Esophagus squamous epithelium (tissue), 5 donors: ENCODE measurements at regions not wholly inside any gene's neighbourhood (a gene's known extent, or its start where the extent isn't known, plus 50 kb on each side); places are given as distances from the start of the nearest gene placed in this dataset.
"Not testable (repeated sequence)": the region's sequence is repeated elsewhere in the genome, so short reads cannot be mapped to it uniquely, and the experiment has no call there.

Experiments used
- DNase-seq: peaks from one replicate; lab custom pipeline; 2025; lab: John Stamatoyannopoulos, UW
- H3K27ac ChIP-seq, 4 donors: fragments of 200-600 bp; sonication (generic); one replicate each; pipeline ENCODE4 v1.5.1; 2016 to 2019; ENCODE audit warnings: mild to moderate bottlenecking in 1 of 4
- H3K27me3 ChIP-seq, 4 donors: fragments of 200-600 bp; sonication (generic); 1 replicate in 3 of 4; 2 replicates in 1 of 4; pipeline versions ENCODE4 v1.5.1 to v1.6.0; 2017 to 2021; ENCODE audit warnings: antibody characterized with exemption in 1 of 4
- H3K36me3 ChIP-seq, 3 donors: fragments of 200-600 bp; sonication (generic); one replicate each; pipeline ENCODE4 v1.5.1; 2016 to 2019
- H3K4me1 ChIP-seq, 3 donors: fragments of 200-600 bp; sonication (generic); one replicate each; pipeline ENCODE4 v1.5.1; 2017 to 2019
- H3K4me3 ChIP-seq, 4 donors: fragments of 200-600 bp; sonication (generic); 1 replicate in 3 of 4; 2 replicates in 1 of 4; pipeline ENCODE4 v1.5.1; 2016 to 2019; ENCODE audit warnings: mild to moderate bottlenecking in 2 of 4, moderate library complexity in 1 of 4
- H3K9me3 ChIP-seq, 3 donors: fragments of 200-600 bp; sonication (generic); one replicate each; pipeline ENCODE4 v1.5.1; 2016 to 2019
- CTCF ChIP-seq, 6 experiments: fragments of 450-650 bp in 4 of 6; fragments of 200-600 bp in 2 of 6; sonication (generic) in 2 of 6; IDR thresholded peaks; one replicate each; pipeline ENCODE4 v1.5.1; 2016 to 2019; ENCODE audit warnings: antibody characterized with exemption in 6 of 6, mild to moderate bottlenecking in 4 of 6, moderate library complexity in 4 of 6
- POLR2A ChIP-seq, 4 donors: fragments of 450-650 bp; IDR thresholded peaks; one replicate each; pipeline ENCODE4 v1.6.1; 2017; ENCODE audit warnings: antibody characterized with exemption in 4 of 4, mild to moderate bottlenecking in 4 of 4, moderate library complexity in 3 of 4
- WGBS, 2 donors: methylation state at CpG; one replicate each; pipeline ENCODE4 v1.1.5; 2018; 5-methylcytosine and 5-hydroxymethylcytosine counted together
- intact Hi-C: fragments of 100-400 bp; cut with DNase I; formaldehyde crosslinking; loops from one replicate; pipeline ENCODE4 v1.15.0; 2022
- donor health status: DM: yes; HTN: yes; CAD: no.

- H3K4me3 ChIP-seq = no peak overlapping the region
- DNase-seq = no peak
- H3K27ac ChIP-seq = no peak overlapping the region
- no peaks in the 10 kb centered on the region for H3K9me3 ChIP-seq
- WGBS, 2 donors = 79 to 85% methylated on average over 6 to 10 of the region's 10 CpGs
- intact Hi-C loops = no loop called here
- H3K36me3 ChIP-seq = no peaks in the 10 kb centered on the region
- TF ChIP-seq CTCF (IDR thresholded peaks at IDR 0.05) (no peak), POLR2A (IDR thresholded peaks at IDR 0.05) (no peak)
- H3K4me1 ChIP-seq = no peaks in the 10 kb centered on the region
- no peaks in the 10 kb centered on the region for H3K27me3 ChIP-seq
Observed at GRCh38 chr19:28546148-28546685, 666.7 kb downstream of the UQCRFS1 start.

- H3K4me3 ChIP-seq, H3K27ac ChIP-seq, DNase-seq, H3K27me3 ChIP-seq, H3K36me3 ChIP-seq, H3K9me3 ChIP-seq, intact Hi-C loops, H3K4me1 ChIP-seq: not testable (repeated sequence)
- WGBS, 2 donors = 84% methylated on average over 5 to 7 of the region's 7 CpGs
Observed at GRCh38 chr19:28545397-28545796, 667.6 kb downstream of the UQCRFS1 start.

- WGBS, 2 donors = 92 to 93% methylated on average over 2 of the region's 2 CpGs
- intact Hi-C loops = no loop called here
- Histone ChIP-seq H3K9me3 (no peaks in the 10 kb centered on the region), H3K36me3 (no peaks in the 10 kb centered on the region), H3K27ac (no peak overlapping the region), H3K4me3 (no peak overlapping the region), H3K27me3 (no peaks in the 10 kb centered on the region), H3K4me1 (no peaks in the 10 kb centered on the region)
- TF ChIP-seq POLR2A (IDR thresholded peaks at IDR 0.05) = no peak
- no peak for TF ChIP-seq CTCF (IDR thresholded peaks at IDR 0.05)
- DNase-seq = no peak
Observed at GRCh38 chr19:28544451-28545261, 668.3 kb downstream of the UQCRFS1 start.

- Histone ChIP-seq H3K27me3 (no peaks in the 10 kb centered on the region), H3K27ac (no peak overlapping the region), H3K9me3 (no peaks in the 10 kb centered on the region), H3K4me3 (no peak overlapping the region), H3K4me1 (no peaks in the 10 kb centered on the region), H3K36me3 (no peaks in the 10 kb centered on the region)
- TF ChIP-seq POLR2A (IDR thresholded peaks at IDR 0.05) (no peak), CTCF (IDR thresholded peaks at IDR 0.05) (no peak)
- 71 to 74% methylated on average over 5 of the region's 5 CpGs for WGBS, 2 donors
- DNase-seq = no peak
- intact Hi-C loops = no loop called here
Observed at GRCh38 chr19:28543244-28543776, 669.6 kb downstream of the UQCRFS1 start.

- no peaks in the 10 kb centered on the region for H3K9me3 ChIP-seq
- no peak overlapping the region for H3K27ac ChIP-seq
- no peak for DNase-seq
- no peaks in the 10 kb centered on the region for H3K27me3 ChIP-seq
- H3K4me3 ChIP-seq = no peak overlapping the region
- H3K36me3 ChIP-seq = no peaks in the 10 kb centered on the region
- H3K4me1 ChIP-seq = no peaks in the 10 kb centered on the region
- TF ChIP-seq POLR2A (IDR thresholded peaks at IDR 0.05) (no peak), CTCF (IDR thresholded peaks at IDR 0.05) (no peak)
- intact Hi-C loops = no loop called here
- 55 to 67% methylated on average over 11 to 12 of the region's 12 CpGs for WGBS, 2 donors
Observed at GRCh38 chr19:28542394-28543243, 670.3 kb downstream of the UQCRFS1 start.
